ENCODE measurements at regions not wholly inside any gene's neighbourhood (a gene's known extent, or its start where the extent isn't known, plus 50 kb on each side); places are given as distances from the start of the nearest gene placed in this dataset.

DNA sequence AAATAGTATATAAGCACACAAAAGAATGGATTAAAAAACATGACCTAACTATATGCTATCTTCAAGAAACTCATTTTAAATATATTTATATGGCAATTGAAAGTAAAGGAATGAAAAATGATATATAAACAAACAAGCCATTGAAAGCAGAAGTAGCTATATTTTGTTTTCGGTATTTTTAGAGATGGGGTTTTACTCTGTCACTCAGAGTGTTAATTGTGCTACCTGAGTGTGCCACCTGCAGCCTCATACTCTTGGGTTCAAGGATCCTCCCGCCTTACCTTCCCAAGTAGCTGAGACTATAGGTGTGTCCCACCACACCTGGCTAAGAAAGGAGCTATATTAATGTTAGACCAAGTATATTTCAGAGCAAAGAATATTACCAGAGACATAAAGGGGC is 624.1 kb downstream of the BUD13 start:
- peaks cover 0 to 4% (median 0%) of the 10 kb centered on the region in 3 donors for H3K9me3 ChIP-seq (replicated peaks in 1 of 3)
- H3K36me3 ChIP-seq (replicated peaks in 1 of 2): no peaks in the 10 kb centered on the region
- intact Hi-C loops (cut with DNase I): no loop called here
- 78 to 91% (median 85%) methylated on average over 2 of the region's 2 CpGs for WGBS, 4 donors
- no peaks in the 10 kb centered on the region for H3K4me1 ChIP-seq (replicated peaks in 1 of 2)
- H3K27me3 ChIP-seq: peaks cover 6% of the 10 kb centered on the region
- DNase-seq: no peak
- H3K27ac ChIP-seq: no peak overlapping the region
- H3K4me3 ChIP-seq: no peak overlapping the region
- TF ChIP-seq POLR2A (IDR thresholded peaks at IDR 0.05): no peak
- TF ChIP-seq, protein P1, sequence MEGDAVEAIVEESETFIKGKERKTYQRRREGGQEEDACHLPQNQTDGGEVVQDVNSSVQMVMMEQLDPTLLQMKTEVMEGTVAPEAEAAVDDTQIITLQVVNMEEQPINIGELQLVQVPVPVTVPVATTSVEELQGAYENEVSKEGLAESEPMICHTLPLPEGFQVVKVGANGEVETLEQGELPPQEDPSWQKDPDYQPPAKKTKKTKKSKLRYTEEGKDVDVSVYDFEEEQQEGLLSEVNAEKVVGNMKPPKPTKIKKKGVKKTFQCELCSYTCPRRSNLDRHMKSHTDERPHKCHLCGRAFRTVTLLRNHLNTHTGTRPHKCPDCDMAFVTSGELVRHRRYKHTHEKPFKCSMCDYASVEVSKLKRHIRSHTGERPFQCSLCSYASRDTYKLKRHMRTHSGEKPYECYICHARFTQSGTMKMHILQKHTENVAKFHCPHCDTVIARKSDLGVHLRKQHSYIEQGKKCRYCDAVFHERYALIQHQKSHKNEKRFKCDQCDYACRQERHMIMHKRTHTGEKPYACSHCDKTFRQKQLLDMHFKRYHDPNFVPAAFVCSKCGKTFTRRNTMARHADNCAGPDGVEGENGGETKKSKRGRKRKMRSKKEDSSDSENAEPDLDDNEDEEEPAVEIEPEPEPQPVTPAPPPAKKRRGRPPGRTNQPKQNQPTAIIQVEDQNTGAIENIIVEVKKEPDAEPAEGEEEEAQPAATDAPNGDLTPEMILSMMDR (IDR thresholded peaks at IDR 0.05): no peak

- intact Hi-C loops (cut with DNase I): no loop called here
- H3K27me3 ChIP-seq: peaks cover 6% of the 10 kb centered on the region
- H3K4me1 ChIP-seq (replicated peaks in 1 of 2): no peaks in the 10 kb centered on the region
- no peak overlapping the region for H3K27ac ChIP-seq
- H3K4me3 ChIP-seq: no peak overlapping the region
- 51 to 60% (median 57%) methylated on average over 9 to 10 of the region's 10 CpGs for WGBS, 4 donors
- H3K36me3 ChIP-seq (replicated peaks in 1 of 2): no peaks in the 10 kb centered on the region
- peaks cover 0 to 4% (median 0%) of the 10 kb centered on the region in 3 donors for H3K9me3 ChIP-seq (replicated peaks in 1 of 3)
- no peak for DNase-seq
- TF ChIP-seq, protein P1 (IDR thresholded peaks at IDR 0.05): no peak
- TF ChIP-seq POLR2A (IDR thresholded peaks at IDR 0.05): no peak
Measured at GRCh38 chr11:116148056-116148455, 624.7 kb downstream of the BUD13 start.

- H3K27me3 ChIP-seq: peaks cover 12% of the 10 kb centered on the region
- no peaks in the 10 kb centered on the region for H3K4me1 ChIP-seq (replicated peaks in 1 of 2)
- intact Hi-C loops (cut with DNase I): no loop called here
- H3K9me3 ChIP-seq (replicated peaks in 1 of 3): no peaks in the 10 kb centered on the region
- H3K36me3 ChIP-seq (replicated peaks in 1 of 2): no peaks in the 10 kb centered on the region
- WGBS, 4 donors: 80 to 85% (median 81%) methylated on average over 14 of the region's 14 CpGs
- no peak overlapping the region for H3K27ac ChIP-seq
- no peak overlapping the region for H3K4me3 ChIP-seq
- TF ChIP-seq, protein P1 (IDR thresholded peaks at IDR 0.05): no peak
- no peak for TF ChIP-seq POLR2A (IDR thresholded peaks at IDR 0.05)
- no peak for DNase-seq
Measured at GRCh38 chr11:116145187-116145865, 627.5 kb downstream of the BUD13 start.

GRCh38 chr11:116144387-116144958 is 628.3 kb downstream of the BUD13 start:
- WGBS, 4 donors: 81 to 86% (median 84%) methylated on average over 14 to 17 of the region's 17 CpGs
- H3K4me3 ChIP-seq: no peak overlapping the region
- H3K36me3 ChIP-seq (replicated peaks in 1 of 2): no peaks in the 10 kb centered on the region
- DNase-seq: no peak
- H3K4me1 ChIP-seq (replicated peaks in 1 of 2): no peaks in the 10 kb centered on the region
- intact Hi-C loops (cut with DNase I): no loop called here
- peaks cover 12% of the 10 kb centered on the region for H3K27me3 ChIP-seq
- H3K27ac ChIP-seq: no peak overlapping the region
- no peaks in the 10 kb centered on the region for H3K9me3 ChIP-seq (replicated peaks in 1 of 3)
- TF ChIP-seq, protein P1 (IDR thresholded peaks at IDR 0.05): no peak
- TF ChIP-seq POLR2A (IDR thresholded peaks at IDR 0.05): no peak
